NT2/D1 (cell line): ENCODE measurements at regions not wholly inside any gene's neighbourhood (a gene's known extent, or its start where the extent isn't known, plus 50 kb on each side); places are given as distances from the start of the nearest gene placed in this dataset.

Experiments
- DNase-seq: peaks from one replicate; pipeline ENCODE4 v3.0.0-alpha.2; 2011; ENCODE audit warnings: low read depth, low spot score
- H3K27me3 ChIP-seq: 2 replicates; pipeline ENCODE4 v1.6.0; 2011; ENCODE audit warnings: mild to moderate bottlenecking; ENCODE audit not compliant: insufficient read length, insufficient read depth
- H3K36me3 ChIP-seq: 2 replicates; pipeline ENCODE4 v1.6.1; 2011; ENCODE audit warnings: mild to moderate bottlenecking, low read length, mixed read lengths; ENCODE audit not compliant: insufficient read depth, insufficient read length
- H3K4me1 ChIP-seq: 2 replicates; pipeline ENCODE4 v1.5.1; 2011; ENCODE audit not compliant: insufficient read depth, insufficient read length
- H3K4me3 ChIP-seq: 2 replicates; pipeline ENCODE4 v1.5.1; 2011; ENCODE audit warnings: low read depth; ENCODE audit not compliant: insufficient read length
- H3K9ac ChIP-seq: 2 replicates; pipeline ENCODE4 v1.6.0; 2011; ENCODE audit warnings: low read depth; ENCODE audit not compliant: insufficient read length
- H3K9me3 ChIP-seq: 2 replicates; pipeline ENCODE4 v1.5.1; 2011; ENCODE audit warnings: mild to moderate bottlenecking, low read length; ENCODE audit not compliant: insufficient read depth
- SUZ12 ChIP-seq: IDR thresholded peaks from 2 replicates; pipeline ENCODE4 v1.6.1; 2011; ENCODE audit not compliant: insufficient read length, insufficient read depth; ENCODE audit errors: extremely low read depth
- YY1 ChIP-seq: IDR thresholded peaks from 2 replicates; pipeline ENCODE4 v1.6.1; 2011; ENCODE audit not compliant: insufficient read length, insufficient read depth
- ZNF274 ChIP-seq: IDR thresholded peaks from 2 replicates; pipeline ENCODE4 v1.6.1; 2011; ENCODE audit warnings: mild to moderate bottlenecking, low read depth, low read length

DNA sequence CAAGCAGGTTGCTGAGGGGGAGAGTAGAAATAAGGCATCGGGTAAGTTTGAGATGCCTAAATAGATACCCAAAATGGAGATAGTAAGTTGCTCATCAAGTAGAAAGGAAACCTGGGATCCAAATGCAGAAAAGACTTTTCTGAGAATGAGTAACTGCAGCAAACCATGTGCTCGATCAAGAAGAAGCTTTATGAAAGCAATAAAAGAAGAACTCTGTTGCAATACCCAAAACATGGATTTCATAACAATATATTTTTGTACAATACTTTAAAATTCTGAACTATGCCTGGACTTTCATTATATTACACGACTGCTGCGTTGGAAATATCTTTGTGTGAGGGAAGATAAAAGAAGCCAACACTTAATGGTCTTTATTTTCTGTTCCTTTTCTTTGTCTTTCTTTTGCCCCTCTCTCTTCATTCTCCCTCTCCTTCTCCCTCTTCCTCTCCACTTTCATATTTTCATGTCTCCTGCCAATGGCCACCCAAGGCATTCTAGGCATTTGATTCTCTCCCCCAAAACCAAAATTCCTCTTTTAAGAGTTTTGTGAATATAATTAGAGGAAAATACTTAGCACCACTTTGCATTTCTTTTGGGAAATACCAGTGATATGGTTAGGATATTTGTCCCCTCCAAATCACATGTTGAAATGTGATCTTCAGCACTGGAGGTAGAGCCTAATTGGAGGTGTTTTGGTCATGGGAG is 257.6 kb downstream of the MREG start:
- Histone ChIP-seq H3K4me3 (no peak overlapping the region), H3K9ac (no peak overlapping the region), H3K9me3 (no peaks in the 10 kb centered on the region), H3K4me1 (no peaks in the 10 kb centered on the region), H3K36me3 (no peaks in the 10 kb centered on the region), H3K27me3 (no peaks in the 10 kb centered on the region)
- DNase-seq, result no peak
- TF ChIP-seq YY1 (no peak), SUZ12 (no peak), ZNF274 (no peak)

DNA sequence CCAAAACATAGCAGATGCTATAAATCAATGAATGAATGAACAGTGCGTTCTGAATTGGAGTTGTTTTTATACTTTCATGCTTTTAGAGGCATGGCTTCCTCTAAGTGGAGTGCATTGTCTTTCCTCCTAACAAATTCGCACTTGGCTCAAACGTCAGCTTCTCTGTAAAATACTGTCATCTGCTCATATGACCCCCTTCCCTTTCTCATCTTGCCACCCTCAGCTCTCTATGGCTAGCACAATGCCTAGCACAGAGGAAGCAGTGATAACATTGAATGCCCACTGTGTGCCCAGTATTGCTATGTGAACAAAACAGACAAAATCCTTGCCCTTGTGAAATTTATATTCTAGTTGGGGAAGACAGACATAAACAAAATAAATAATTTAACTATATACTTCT is 258.8 kb downstream of the MREG start:
- Histone ChIP-seq H3K27me3 (no peaks in the 10 kb centered on the region), H3K9ac (no peak overlapping the region), H3K9me3 (no peaks in the 10 kb centered on the region), H3K36me3 (no peaks in the 10 kb centered on the region), H3K4me1 (no peaks in the 10 kb centered on the region), H3K4me3 (no peak overlapping the region)
- no peak for DNase-seq
- no peak for TF ChIP-seq SUZ12
- no peak for TF ChIP-seq YY1
- TF ChIP-seq ZNF274, result no peak

DNA sequence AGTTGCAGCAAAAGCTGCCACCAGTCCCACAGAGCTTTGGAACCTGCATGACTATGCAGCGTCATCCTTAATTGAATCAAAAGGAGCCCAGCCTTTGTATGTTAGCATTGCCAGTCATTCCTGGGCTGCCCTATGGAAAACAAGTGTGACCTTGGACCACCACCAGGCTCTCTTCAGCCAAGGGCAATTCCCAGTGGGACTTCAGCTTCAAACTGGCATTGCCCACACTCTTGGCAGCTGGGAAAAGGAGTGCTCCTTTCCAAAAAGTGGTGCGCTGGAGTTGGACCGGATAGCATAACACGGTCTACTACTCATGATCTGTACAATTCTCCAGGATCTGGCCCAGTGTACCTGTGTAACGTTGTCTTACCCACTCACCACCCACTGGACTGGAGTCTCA is 259.5 kb downstream of the MREG start:
- Histone ChIP-seq H3K27me3 (no peaks in the 10 kb centered on the region), H3K36me3 (no peaks in the 10 kb centered on the region), H3K9ac (no peak overlapping the region), H3K4me1 (no peaks in the 10 kb centered on the region), H3K9me3 (no peaks in the 10 kb centered on the region), H3K4me3 (no peak overlapping the region)
- DNase-seq, result no peak
- TF ChIP-seq ZNF274, result no peak
- TF ChIP-seq SUZ12, result no peak
- no peak for TF ChIP-seq YY1

DNA sequence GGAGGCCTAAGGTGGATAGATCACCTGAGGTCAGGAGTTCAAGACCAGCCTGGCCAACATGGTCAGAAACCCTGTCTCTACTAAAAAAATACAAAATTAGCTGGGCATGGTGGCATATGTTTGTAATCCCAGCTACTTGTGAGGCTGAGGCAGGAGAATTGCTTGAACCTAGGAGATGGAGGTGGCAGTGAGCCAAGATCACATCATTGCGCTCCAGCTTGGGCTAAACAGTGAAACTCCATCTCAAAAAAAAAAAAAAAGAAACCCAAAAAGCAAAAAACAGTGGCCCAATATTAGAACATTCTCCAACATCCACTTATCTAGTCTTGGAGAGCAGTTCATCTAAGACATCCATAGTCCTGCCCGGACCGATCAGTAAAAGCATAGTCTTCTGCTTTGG is 260.4 kb downstream of the MREG start:
- Histone ChIP-seq H3K9ac (no peak overlapping the region), H3K9me3 (no peaks in the 10 kb centered on the region), H3K27me3 (no peaks in the 10 kb centered on the region), H3K4me3 (no peak overlapping the region), H3K4me1 (no peaks in the 10 kb centered on the region), H3K36me3 (no peaks in the 10 kb centered on the region)
- TF ChIP-seq SUZ12 (no peak), ZNF274 (no peak)
- DNase-seq, result no peak

DNA sequence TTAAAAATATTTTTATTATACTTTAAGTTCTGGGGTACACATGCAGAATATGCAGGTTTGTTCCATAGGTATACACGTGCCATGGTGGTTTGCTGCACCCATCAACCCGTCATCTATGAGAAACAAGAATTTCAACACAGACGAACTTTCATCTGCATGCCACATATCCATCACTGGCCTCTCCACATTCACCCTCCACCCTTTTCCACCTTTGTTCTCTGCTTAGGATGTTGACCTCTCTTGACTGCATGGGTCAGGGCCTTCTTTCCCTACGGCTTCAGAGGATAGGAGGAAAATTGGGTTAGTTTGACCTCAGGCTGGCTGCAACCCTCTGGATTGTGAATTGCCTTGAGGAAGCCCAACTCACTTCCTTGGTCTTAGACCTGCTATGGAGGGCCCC is 260.9 kb downstream of the MREG start:
- no peak for DNase-seq
- H3K36me3 ChIP-seq, result no peaks in the 10 kb centered on the region
- H3K27me3 ChIP-seq, result no peaks in the 10 kb centered on the region
- no peak for TF ChIP-seq YY1
- TF ChIP-seq ZNF274, result no peak
- no peaks in the 10 kb centered on the region for H3K9me3 ChIP-seq
- H3K4me3 ChIP-seq, result no peak overlapping the region
- no peaks in the 10 kb centered on the region for H3K4me1 ChIP-seq
- H3K9ac ChIP-seq, result no peak overlapping the region

DNA sequence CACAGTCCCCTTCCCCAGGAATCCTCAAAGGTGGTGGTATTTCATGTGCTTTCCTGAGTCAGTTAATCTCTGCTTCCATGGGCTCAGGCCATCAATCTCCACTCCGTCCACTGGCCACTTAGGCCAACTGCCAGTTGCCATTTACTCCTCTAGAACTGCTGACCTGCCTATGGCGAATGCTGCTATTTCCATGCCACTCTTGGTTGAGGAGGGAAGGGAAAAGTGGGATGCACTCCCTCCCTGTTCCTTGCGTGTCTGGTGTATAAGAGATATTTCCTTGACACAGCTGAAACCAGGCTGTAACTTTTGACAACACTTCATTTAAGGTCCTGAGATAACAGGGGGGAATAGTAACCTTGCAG is 261.5 kb downstream of the MREG start:
- no peak overlapping the region for H3K9ac ChIP-seq
- no peaks in the 10 kb centered on the region for H3K4me1 ChIP-seq

DNA sequence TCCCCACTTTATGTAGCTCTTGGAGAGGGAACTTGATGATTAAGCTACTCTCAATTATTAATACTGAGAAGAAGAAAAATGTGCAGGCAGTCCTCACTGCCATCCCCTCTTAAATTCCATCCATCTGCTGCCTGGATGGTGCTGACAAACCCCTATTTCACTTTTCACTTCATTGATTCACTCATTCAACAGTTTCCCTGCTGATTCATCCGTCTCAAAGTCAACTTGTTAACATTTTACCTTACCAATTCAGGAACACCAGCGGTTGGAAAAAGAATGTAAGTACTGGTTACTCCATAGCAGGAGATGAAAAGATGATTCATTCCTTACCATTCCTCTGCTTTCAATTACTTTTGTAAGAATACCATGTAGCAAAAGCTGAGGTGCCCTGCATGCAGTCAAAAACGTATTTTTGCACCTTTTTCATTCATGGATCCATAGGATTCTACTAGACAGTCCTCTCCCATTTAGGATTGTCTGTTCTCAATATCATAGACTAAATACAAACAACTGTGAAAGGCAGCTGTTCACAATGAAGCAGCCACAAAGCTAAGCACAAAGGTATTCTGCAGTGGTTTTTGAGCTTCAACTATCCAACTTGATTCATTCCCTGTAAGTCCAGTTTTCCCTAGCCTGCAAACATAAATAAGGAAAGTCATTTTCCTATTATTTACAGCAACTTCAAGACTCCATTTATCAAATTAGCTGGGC is 262.0 kb downstream of the MREG start:
- Histone ChIP-seq H3K9ac (no peak overlapping the region), H3K4me3 (no peak overlapping the region), H3K9me3 (no peaks in the 10 kb centered on the region), H3K4me1 (no peaks in the 10 kb centered on the region), H3K36me3 (no peaks in the 10 kb centered on the region), H3K27me3 (no peaks in the 10 kb centered on the region)
- TF ChIP-seq SUZ12, result no peak
- no peak for TF ChIP-seq ZNF274
- TF ChIP-seq YY1, result no peak
- DNase-seq, result no peak

More for the DNA sequence above, 261.5 kb downstream of the MREG start:
- Histone ChIP-seq H3K9me3 (no peaks in the 10 kb centered on the region), H3K27me3 (no peaks in the 10 kb centered on the region), H3K36me3 (no peaks in the 10 kb centered on the region), H3K4me3 (no peak overlapping the region)
- TF ChIP-seq YY1, result no peak
- no peak for TF ChIP-seq SUZ12
- TF ChIP-seq ZNF274, result no peak
- no peak for DNase-seq
